ENCODE measurements at regions not wholly inside any gene's neighbourhood (a gene's known extent, or its start where the extent isn't known, plus 50 kb on each side); places are given as distances from the start of the nearest gene placed in this dataset.
A peak's percentile ranks its signal among the peaks of the same experiment; 100 is the strongest.

DNA sequence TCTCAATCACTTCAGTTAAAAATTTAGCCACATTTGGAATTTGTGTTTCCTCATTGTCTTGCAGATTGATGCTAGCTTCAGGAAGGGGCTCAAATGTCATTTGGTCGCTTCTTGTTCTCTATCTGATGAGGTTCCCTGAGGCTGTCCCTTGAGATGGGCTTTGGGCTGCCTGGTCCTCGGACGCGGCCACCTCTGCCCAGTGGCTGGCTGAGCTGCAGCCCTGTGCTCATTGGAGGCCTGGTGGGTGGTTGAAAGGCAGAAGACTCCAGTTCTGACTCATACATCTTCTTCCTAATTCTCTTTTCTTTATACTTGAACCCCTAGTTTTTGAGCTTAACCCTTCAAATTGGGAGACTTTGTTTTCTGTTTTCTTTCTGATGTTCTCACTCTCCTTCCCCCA is 78.8 kb upstream of the NTRK2 start:
- DNase-seq (ENCODE audit: low spot score) (no peak), ATAC-seq (no peak)
- no peak overlapping the region for H3K4me3 Mint-ChIP-seq
- H3K27me3 Mint-ChIP-seq = peaks cover 15 to 17% of the 10 kb centered on the region in 2 donors
- no peaks in the 10 kb centered on the region for H3K36me3 Mint-ChIP-seq
- no peak overlapping the region for H3K27ac Mint-ChIP-seq
- H3K9me3 Mint-ChIP-seq = peaks cover 3% of the 10 kb centered on the region
- H3K4me1 Mint-ChIP-seq (ENCODE audit: low read depth in 2 of 2) = no peaks in the 10 kb centered on the region

DNA sequence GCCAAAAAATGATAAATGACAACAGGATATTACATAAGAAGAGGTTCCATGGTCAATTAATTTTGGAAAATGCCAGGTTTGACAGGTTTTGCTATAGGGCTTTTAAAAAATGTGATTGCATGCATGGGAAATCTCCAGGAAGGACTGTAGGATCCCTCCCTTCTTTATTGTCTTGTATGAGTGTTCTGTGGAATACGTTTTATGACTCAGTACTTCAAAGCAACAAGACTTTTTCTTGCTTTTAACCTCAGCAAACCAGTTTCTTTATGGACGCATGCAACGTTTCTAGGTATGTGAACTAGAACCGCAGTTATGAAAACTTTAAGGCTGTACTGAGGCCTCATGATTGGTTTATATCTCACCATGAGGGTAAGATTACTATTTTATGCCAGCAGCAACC is 76.6 kb upstream of the NTRK2 start:
- H3K4me3 Mint-ChIP-seq = no peak overlapping the region
- DNase-seq (ENCODE audit: low spot score) = no peak
- H3K9me3 Mint-ChIP-seq = peaks cover 5% of the 10 kb centered on the region

DNA sequence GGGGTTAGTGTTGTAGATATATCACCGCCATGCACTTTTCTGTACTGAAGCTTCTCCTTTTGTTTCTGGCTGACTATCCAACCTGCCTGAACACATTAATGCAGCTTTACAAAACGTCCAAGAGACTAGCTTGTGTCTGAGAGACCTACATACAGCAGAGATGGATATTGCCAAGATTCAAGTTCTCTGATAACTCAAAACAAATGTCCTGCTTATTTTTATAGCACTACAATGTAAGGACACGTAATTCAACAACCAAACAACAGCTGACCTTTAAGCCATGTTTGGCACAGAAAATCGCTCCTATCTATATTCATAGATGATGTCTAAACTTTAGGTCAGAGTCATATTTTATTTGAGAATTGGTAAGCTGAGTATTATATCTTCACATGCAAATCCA is 76.2 kb upstream of the NTRK2 start:
- no peak for DNase-seq (ENCODE audit: low spot score)
- H3K27me3 Mint-ChIP-seq = peaks cover 14 to 17% of the 10 kb centered on the region in 2 donors
- H3K9me3 Mint-ChIP-seq = peaks cover 5% of the 10 kb centered on the region
- no peak for ATAC-seq
- peaks cover 6% of the 10 kb centered on the region for H3K36me3 Mint-ChIP-seq
- H3K27ac Mint-ChIP-seq = no peak overlapping the region
- H3K4me1 Mint-ChIP-seq (ENCODE audit: low read depth in 2 of 2) = peaks cover 6 to 20% of the 10 kb centered on the region in 2 donors
- H3K4me3 Mint-ChIP-seq = no peak overlapping the region

More for the DNA sequence above, 76.6 kb upstream of the NTRK2 start:
- H3K36me3 Mint-ChIP-seq = peaks cover 6% of the 10 kb centered on the region
- no peak overlapping the region for H3K27ac Mint-ChIP-seq
- no peak for ATAC-seq
- peaks cover 12 to 17% of the 10 kb centered on the region in 2 donors for H3K27me3 Mint-ChIP-seq
- H3K4me1 Mint-ChIP-seq (ENCODE audit: low read depth in 2 of 2) = peaks cover 6 to 17% of the 10 kb centered on the region in 2 donors

- peak overlapping the region; percentile 52 for H3K4me3 Mint-ChIP-seq
- ATAC-seq (peak in 1 of 2 donors; percentile 75), DNase-seq (ENCODE audit: low spot score) (no peak)
- H3K27ac Mint-ChIP-seq = peak overlapping the region in 1 of 2 donors; percentile 24
- peaks cover 18 to 22% of the 10 kb centered on the region in 2 donors for H3K27me3 Mint-ChIP-seq
- H3K4me1 Mint-ChIP-seq (ENCODE audit: low read depth in 2 of 2) = peaks cover 6 to 20% of the 10 kb centered on the region in 2 donors
- peaks cover 6% of the 10 kb centered on the region for H3K36me3 Mint-ChIP-seq
- peaks cover 5% of the 10 kb centered on the region for H3K9me3 Mint-ChIP-seq
Observed at GRCh38 chr9:84597131-84597530, 72.4 kb upstream of the NTRK2 start.

DNA sequence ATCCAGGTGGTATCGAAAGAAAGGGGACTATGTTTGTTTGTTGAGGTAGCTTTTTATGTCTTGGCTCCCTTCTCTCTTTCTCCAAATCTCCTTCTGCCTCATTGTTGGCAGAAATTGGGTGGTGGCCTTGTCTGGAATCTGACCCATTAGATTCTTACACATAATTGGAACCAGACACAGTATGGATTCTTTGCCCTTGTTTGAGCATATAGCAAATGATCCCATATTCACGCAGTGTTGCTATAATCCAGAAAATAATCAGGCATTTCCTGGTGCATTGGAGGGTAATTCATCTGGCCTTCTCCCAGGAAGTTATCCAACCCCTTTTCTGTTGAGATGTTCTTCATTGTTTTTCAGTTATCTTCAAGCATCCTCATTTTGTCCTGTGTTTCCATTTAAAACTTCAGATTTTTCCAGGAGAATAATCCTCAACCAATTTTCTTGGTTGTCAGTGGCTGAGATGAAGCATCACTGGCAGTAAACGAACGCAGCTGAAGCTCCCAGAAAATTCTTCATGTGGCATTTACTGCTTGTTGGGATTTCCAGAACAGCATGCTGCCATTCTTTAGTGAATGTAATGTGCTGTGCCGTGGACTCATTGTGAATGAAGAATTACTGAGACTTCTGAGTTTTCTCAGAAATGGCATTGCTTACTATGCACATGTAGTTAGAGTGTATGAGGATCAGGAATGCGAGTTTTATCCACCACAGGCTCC is 70.5 kb upstream of the NTRK2 start:
- H3K27ac Mint-ChIP-seq = no peak overlapping the region
- H3K9me3 Mint-ChIP-seq = peaks cover 5% of the 10 kb centered on the region
- H3K27me3 Mint-ChIP-seq = peaks cover 18 to 21% of the 10 kb centered on the region in 2 donors
- H3K4me3 Mint-ChIP-seq = no peak overlapping the region
- no peak for ATAC-seq
- peaks cover 6% of the 10 kb centered on the region for H3K36me3 Mint-ChIP-seq
- DNase-seq (ENCODE audit: low spot score) = no peak
- peaks cover 6 to 20% of the 10 kb centered on the region in 2 donors for H3K4me1 Mint-ChIP-seq (ENCODE audit: low read depth in 2 of 2)

- H3K9me3 Mint-ChIP-seq = peaks cover 5% of the 10 kb centered on the region
- peaks cover 20 to 26% of the 10 kb centered on the region in 2 donors for H3K27me3 Mint-ChIP-seq
- peaks cover 6% of the 10 kb centered on the region for H3K36me3 Mint-ChIP-seq
- no peak overlapping the region for H3K4me3 Mint-ChIP-seq
- DNase-seq (ENCODE audit: low spot score) = no peak
- no peak for ATAC-seq
- H3K27ac Mint-ChIP-seq = no peak overlapping the region
- peaks cover 6 to 20% of the 10 kb centered on the region in 2 donors for H3K4me1 Mint-ChIP-seq (ENCODE audit: low read depth in 2 of 2)
Observed at GRCh38 chr9:84600739-84601138, 68.8 kb upstream of the NTRK2 start.

GRCh38 chr9:84604223-84604622 is 65.3 kb upstream of the NTRK2 start:
- no peak for ATAC-seq
- Mint-ChIP-seq H3K27me3 (peaks cover 18 to 35% of the 10 kb centered on the region in 2 donors), H3K27ac (no peak overlapping the region)

DNA sequence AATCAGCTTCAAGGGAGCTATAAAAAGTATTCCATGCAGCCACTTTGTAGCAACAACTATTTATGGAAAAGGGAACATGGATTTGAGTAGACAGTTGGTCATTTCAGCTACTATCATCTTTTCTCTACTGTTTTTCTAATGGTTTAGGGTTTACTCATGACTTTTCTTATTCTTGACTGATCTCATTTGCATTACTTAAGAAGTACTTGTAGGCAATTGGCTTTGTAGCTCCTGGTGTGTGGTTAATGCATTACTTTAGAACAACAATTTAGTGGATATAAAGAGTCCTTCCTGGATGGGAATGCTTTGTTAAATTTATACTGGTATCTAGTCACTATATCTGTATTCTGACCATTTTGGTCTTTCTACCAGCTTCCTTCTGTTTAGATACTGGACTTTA is 59.8 kb upstream of the NTRK2 start:
- Mint-ChIP-seq H3K27ac (no peak overlapping the region), H3K9me3 (no peaks in the 10 kb centered on the region), H3K36me3 (no peaks in the 10 kb centered on the region), H3K4me1 (ENCODE audit: low read depth in 2 of 2) (no peaks in the 10 kb centered on the region), H3K4me3 (no peak overlapping the region), H3K27me3 (peaks cover 10 to 35% of the 10 kb centered on the region in 2 donors)
- DNase-seq (ENCODE audit: low spot score) (no peak), ATAC-seq (no peak)

More at GRCh38 chr9:84604223-84604622, 65.3 kb upstream of the NTRK2 start:
- H3K4me1 Mint-ChIP-seq (ENCODE audit: low read depth in 2 of 2) = no peaks in the 10 kb centered on the region
- H3K36me3 Mint-ChIP-seq = no peaks in the 10 kb centered on the region
- no peak overlapping the region for H3K4me3 Mint-ChIP-seq
- no peak for DNase-seq (ENCODE audit: low spot score)
- H3K9me3 Mint-ChIP-seq = peaks cover 3% of the 10 kb centered on the region

DNA sequence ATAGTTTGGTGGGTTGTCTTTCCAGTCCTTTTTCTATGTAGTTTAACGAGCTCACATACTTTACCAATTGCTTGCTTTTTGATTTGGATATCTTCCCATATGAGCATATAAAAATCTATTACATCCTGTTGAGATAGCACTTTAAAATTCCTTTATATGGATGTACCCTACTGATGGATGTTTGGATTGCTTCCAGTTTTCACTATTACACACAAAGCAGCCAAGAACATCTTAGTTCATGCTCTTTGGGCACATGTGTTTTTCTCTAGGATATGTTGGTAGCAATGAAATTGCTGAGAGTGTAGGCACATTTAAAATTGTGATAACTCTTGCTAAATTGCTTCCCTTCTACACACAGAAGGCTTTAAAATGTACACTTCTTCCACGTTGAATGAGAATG is 56.1 kb upstream of the NTRK2 start:
- Mint-ChIP-seq H3K36me3 (no peaks in the 10 kb centered on the region), H3K27me3 (peaks cover 5 to 19% of the 10 kb centered on the region in 2 donors), H3K4me3 (no peak overlapping the region), H3K9me3 (no peaks in the 10 kb centered on the region), H3K4me1 (ENCODE audit: low read depth in 2 of 2) (no peaks in the 10 kb centered on the region), H3K27ac (no peak overlapping the region)
- no peak for ATAC-seq
- no peak for DNase-seq (ENCODE audit: low spot score)

DNA sequence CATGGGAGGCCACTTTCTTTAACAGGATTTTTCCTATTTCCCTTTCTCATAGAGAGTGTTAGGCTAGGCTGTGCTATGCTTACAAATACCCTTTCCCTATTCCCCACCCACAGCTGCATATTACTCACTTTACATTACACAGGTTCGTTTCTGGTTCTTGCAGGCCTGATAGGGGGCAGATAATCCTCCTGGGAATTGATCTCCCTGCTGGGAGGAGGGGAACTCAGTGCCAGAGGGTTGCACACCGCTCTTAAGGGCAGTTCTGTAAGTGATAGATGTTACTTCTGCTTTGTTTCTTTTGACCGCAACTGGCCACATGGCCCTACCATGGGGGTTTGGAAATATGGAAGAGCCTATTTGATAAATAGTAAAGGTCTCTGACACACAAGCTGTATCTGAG is 54.0 kb upstream of the NTRK2 start:
- Mint-ChIP-seq H3K4me3 (no peak overlapping the region), H3K4me1 (ENCODE audit: low read depth in 2 of 2) (no peaks in the 10 kb centered on the region), H3K36me3 (no peaks in the 10 kb centered on the region), H3K27me3 (peaks cover 5 to 19% of the 10 kb centered on the region in 2 donors), H3K27ac (no peak overlapping the region), H3K9me3 (no peaks in the 10 kb centered on the region)
- DNase-seq (ENCODE audit: low spot score) (no peak), ATAC-seq (no peak)

DNA sequence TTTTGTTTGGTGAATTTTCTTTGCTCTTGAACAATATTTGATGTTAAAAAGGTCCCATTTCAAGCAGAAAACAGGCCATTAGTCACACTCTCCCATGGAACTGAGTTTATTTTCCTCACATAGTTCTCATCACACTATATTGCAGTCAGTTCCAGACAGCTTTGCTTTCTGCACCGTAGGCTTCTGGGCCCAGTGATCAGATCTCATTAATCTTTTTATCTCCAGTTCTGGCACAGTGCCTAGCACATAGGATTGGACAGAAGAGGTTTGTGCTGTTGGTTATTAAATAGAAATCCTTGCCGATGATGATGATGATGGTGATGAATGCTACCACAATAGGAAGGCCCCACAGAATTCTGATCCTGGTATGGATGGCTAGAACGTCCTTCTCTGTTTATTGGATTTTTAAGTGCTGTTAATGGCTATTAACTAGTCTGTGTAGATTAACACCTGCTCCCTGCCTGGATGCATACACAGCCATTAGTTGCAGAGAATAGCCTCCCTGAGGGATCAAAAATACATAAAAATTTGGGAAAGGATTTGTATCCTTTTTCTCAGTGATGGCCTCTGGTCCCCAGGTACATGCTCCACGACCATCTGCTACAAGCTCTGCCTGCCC is 52.0 kb upstream of the NTRK2 start:
- no peaks in the 10 kb centered on the region for H3K36me3 Mint-ChIP-seq
- no peaks in the 10 kb centered on the region for H3K4me1 Mint-ChIP-seq (ENCODE audit: low read depth in 2 of 2)
- no peak overlapping the region for H3K27ac Mint-ChIP-seq
- DNase-seq (ENCODE audit: low spot score) (no peak), ATAC-seq (no peak)
- H3K27me3 Mint-ChIP-seq = peaks cover 5 to 28% of the 10 kb centered on the region in 2 donors
- no peak overlapping the region for H3K4me3 Mint-ChIP-seq
- H3K9me3 Mint-ChIP-seq = no peaks in the 10 kb centered on the region
